Activated T-helper 1 cell treated with Interleukin-2 at 50 U/mL for 16 hours (primary cell): ENCODE measurements at regions not wholly inside any gene's neighbourhood (a gene's known extent, or its start where the extent isn't known, plus 50 kb on each side); places are given as distances from the start of the nearest gene placed in this dataset.

Experiments
- DNase-seq: peaks from one replicate; pipeline ENCODE4 v3.0.0-alpha.2; 2020; ENCODE audit warnings: low read depth

- no peak for DNase-seq
These were observed 91.5 kb upstream of the BEND6 start for GRCh38 chr6:56863366-56863765.

DNA sequence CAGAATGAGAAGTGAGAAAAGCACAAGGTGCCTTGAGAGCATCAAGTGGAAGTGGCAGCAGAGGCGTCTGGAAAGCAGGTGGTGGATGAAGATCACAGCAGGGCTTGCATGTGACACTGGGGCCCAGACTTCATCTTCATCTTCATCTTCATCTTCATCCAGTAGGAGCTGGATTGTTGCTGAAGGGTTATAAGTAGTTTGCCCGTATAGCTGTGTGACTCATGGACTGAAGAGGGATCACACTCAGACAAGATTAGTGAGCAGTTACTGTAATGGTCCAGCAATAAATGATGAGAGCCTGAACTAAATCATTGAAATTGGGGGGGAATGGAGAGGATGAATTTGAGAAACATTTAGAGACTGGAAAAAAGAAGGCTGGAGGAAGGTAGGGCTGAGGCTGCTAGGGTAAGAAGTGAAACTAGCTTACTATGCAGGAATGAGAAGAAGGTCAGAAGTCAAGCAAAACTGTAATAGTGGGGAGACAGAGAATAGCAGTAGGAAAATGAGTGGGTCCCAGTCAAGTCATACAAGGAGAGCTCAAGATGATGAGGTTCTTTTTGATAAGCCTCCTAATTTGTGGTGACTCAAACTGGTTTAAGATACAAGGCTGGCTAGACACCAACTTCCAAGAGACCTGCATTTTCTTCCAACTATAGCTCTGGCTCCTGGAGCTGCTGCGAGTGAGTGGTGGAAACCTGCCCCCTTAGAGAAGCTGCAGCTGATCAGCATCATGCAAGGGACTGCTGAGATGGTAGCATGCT is 92.3 kb upstream of the BEND6 start:
- no peak for DNase-seq

DNA sequence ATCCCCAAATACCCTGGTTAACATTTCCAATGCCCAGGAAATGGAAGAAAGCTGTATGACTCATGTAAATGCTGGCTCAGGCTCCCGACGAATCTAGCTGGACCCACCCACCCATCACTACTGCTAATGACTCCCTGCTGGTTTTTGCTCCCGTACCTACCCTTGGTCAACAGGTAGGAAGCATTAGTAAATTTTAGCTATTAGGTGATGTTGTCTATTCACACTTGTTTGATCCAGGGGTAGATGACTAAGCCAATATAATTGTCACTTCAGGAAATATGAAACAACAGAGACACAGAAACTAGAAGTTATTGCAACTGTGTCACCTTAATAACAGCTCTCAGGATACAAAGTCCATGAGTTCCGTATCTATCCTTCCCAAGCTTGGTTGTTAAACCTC is 94.4 kb upstream of the BEND6 start:
- DNase-seq = no peak

DNA sequence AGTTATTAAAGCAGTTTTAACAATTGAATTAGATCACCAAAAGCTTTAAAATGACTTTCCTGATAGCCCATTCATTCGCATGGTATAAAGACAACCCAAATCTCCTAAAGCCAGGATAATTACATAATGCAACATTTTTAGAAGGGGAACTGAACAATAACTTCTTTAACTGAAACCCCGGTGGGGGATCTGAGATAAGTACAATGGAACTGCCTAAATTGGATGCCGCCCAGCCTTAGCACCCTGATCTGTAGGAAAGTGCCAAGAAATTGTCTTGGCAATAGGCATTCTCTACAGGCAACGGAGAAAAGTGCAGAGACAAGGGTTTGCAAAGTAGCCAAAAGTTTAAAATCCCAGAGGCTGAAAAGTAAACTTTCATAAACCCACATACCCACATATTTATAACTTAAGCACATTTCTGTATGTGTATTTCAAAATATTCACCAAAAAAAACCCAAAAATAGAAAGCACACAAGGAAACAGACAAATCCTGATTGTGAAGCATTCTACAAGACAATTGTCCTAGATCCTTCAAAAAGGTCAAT is 98.8 kb upstream of the BEND6 start:
- DNase-seq = no peak

DNA sequence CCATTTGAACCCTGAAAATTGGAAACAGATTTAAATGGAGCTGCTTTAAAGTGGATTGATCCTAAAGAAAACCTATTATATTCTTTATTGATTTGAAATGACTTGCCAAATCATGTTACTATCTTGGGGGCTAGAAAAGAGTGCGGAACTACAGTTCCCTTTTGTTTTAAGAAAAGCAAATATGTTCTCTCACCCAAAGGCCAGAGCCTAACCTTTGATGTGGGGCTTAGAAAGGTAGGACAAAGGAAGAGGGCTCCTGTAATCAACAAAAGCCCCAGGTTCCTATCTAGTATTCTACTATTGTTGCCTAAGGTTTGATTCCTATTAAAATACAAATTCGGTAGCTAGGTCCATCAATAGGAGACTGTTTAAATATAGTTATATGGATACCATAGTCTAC is 100.8 kb upstream of the BEND6 start:
- DNase-seq = no peak

- DNase-seq = no peak
These were observed 101.4 kb upstream of the BEND6 start for GRCh38 chr6:56853541-56853940.

DNA sequence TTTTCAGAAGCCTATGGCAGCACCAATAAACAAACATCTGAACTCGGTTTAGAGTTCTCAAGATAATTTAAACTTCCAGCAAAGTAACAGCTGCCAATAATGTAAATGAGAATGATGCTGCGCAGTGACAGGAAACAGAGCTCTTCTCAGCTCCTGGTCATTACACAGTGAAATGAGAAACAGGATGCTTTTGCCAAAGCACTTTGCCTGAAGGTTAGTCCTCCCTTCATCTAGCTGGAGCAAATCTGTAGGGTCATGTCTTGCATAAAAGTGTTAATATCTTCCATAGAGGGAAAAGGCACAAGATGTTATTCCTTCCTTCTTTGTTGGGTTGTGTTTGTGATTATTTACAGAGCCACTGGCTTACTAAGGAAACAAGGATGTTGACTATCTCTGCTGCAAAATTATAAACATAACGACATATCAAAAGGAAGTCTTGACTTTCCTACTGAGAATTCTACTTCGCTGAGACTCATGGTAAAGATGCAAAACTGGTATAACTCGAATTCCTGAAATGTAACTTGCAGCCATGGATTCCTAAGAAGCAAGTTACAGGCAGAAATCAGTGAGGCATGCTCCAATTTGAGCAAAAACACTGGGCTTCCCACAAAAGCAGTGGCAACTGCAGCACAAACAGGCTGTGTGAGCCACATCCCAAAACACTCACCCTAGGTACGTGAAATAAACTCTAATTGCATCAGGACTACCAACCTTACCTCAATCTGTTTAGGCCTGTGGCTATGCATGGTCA is 102.5 kb upstream of the BEND6 start:
- DNase-seq = no peak

GRCh38 chr6:56851541-56852259 is 103.2 kb upstream of the BEND6 start:
- DNase-seq = no peak

GRCh38 chr6:56851074-56851473 is 103.8 kb upstream of the BEND6 start:
- DNase-seq = no peak

DNA sequence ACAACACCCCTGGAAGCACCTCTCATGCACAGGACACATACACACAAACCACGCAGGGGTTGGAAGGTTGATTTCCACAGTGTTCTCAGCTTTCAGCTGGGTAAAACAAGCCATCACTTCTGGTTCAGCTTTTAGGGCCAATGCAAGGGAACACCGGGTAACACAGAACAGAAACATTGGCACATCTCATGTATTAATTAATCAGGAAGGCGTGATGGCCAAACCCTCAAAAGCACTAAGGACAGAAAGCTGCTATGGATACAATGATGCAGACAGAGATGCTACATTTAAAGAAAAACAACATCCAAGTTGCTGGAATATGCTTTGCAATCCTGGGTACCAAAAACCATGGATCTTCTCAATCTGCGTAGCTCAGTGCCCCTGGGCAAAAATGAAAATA is 104.3 kb upstream of the BEND6 start:
- DNase-seq = no peak

- no peak for DNase-seq
These were observed 105.0 kb upstream of the BEND6 start for GRCh38 chr6:56849896-56850295.

DNA sequence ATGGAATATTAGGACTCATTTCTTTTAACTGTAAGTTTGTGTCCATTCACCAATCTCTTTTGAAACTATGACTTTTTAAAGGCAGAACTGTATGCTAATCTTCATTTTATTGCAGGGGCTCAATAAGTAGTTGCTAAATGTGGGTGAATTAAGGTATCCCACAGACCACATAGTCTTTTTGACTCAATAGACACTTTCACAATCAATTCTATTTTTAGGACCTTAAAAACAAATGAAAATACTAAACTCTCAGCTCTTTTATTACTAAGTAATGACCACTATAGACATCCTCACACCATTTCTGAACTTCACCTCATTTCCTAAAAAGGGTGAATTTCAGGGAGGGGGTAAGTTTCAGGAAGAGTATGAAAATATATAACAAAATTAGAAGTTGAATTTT is 106.8 kb upstream of the BEND6 start:
- no peak for DNase-seq

GRCh38 chr6:56845032-56845431 is 109.9 kb upstream of the BEND6 start:
- DNase-seq = no peak

GRCh38 chr6:56843476-56844349 is 111.2 kb upstream of the BEND6 start:
- DNase-seq = peak; percentile 14

- DNase-seq = no peak
These were observed 112.0 kb upstream of the BEND6 start for GRCh38 chr6:56842686-56843475.

GRCh38 chr6:56841751-56842150 is 113.2 kb upstream of the BEND6 start:
- DNase-seq = no peak

GRCh38 chr6:56841381-56841749 is 113.5 kb upstream of the BEND6 start:
- DNase-seq = no peak

DNA sequence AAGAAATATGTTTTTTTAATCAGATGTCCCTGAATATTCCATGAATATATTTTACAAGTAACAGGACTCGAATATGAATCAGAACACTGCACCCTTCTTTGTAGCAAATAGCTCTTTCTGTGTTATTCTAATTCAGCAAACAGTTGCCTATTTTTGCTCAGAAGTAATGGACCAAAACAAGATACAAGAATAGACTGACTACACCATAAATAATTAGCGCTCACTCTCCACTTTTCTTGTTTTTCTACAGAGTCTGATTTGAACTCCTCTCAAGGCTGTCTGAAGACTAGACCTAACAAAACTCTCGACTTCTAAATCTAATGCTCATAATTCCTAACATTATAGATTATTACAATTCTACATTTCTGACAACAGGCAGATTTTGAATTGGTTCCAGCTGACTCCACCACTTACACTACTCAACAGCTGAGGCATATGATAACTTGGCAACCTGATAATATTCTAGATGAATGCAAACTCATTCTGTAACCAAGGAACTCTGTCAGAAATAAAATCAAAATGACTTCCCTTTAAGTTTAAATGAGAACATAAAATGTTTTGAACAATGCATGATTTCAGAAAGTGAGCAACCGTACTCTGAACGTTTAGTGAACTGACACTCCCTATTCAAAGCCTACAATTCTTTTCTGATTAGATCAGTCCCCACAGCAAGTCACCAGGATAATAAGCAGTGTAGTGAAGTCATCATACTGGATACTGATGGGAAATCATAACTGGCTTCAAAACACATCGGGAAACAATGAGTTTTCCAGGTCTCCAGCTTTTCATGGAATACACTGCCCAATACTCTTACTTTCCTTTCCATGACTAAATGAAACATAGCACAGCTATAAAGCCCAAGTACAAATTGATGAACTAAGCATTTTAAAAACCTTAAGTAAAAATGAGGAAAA is 114.2 kb upstream of the BEND6 start:
- no peak for DNase-seq

- no peak for DNase-seq
These were observed 115.2 kb upstream of the BEND6 start for GRCh38 chr6:56839533-56840183.
